ENCODE measurements at regions not wholly inside any gene's neighbourhood (a gene's known extent, or its start where the extent isn't known, plus 50 kb on each side); places are given as distances from the start of the nearest gene placed in this dataset.

DNA sequence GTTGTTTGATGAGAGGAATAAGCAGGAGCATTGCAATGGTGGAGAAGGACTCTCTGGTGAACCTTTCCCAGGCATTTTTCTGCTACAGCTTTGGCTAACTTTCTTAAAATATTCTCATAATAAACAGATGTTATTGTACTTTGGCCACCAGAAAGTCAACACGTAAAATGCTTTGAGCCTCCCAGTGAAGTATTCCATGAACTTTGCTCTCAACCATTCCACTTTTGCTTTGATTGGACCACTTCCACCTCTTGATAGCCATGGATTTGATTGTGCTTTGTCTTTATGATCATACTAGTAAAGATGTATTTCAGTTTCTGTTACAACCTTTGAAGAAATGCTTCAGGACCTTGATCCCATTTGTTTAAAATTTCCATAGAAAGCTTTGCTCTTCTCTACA, 241.1 kb downstream of the TENT5A start:
- TF ChIP-seq GATA2 (IDR thresholded peaks at IDR 0.05; ENCODE audit: low read depth, low read length) (no peak), GATA3 (IDR thresholded peaks at IDR 0.05; ENCODE audit: low read depth, low read length) (no peak)
